CD4-positive, alpha-beta T cell treated with Interferon gamma for 1 hour (primary cell): ENCODE measurements at regions not wholly inside any gene's neighbourhood (a gene's known extent, or its start where the extent isn't known, plus 50 kb on each side); places are given as distances from the start of the nearest gene placed in this dataset.

Source experiments
- DNase-seq: peaks from one replicate; pipeline ENCODE4 v3.0.0-alpha.2; 2020

- DNase-seq: no peak
Observed at GRCh38 chr4:58679886-58680285, 1569.7 kb upstream of the IGFBP7 start.

- no peak for DNase-seq
Observed at GRCh38 chr4:58679051-58679450, 1568.9 kb upstream of the IGFBP7 start.

GRCh38 chr4:58669783-58670182, 1559.6 kb upstream of the IGFBP7 start:
- no peak for DNase-seq

GRCh38 chr4:58665649-58666048, 1555.5 kb upstream of the IGFBP7 start:
- DNase-seq: no peak

- DNase-seq: no peak
Observed at GRCh38 chr4:58658701-58659100, 1548.5 kb upstream of the IGFBP7 start.

- no peak for DNase-seq
Observed at GRCh38 chr4:58653251-58653650, 1543.1 kb upstream of the IGFBP7 start.

GRCh38 chr4:58649226-58649625, 1539.0 kb upstream of the IGFBP7 start:
- DNase-seq: no peak

GRCh38 chr4:58646126-58646525, 1535.9 kb upstream of the IGFBP7 start:
- DNase-seq: no peak

GRCh38 chr4:58644549-58644948, 1534.4 kb upstream of the IGFBP7 start:
- DNase-seq: no peak

GRCh38 chr4:58636381-58636780, 1526.2 kb upstream of the IGFBP7 start:
- DNase-seq: no peak

GRCh38 chr4:58617226-58617625, 1507.0 kb upstream of the IGFBP7 start:
- DNase-seq: no peak

- no peak for DNase-seq
Observed at GRCh38 chr4:58611012-58611411, 1500.8 kb upstream of the IGFBP7 start.

GRCh38 chr4:58606303-58606702, 1496.1 kb upstream of the IGFBP7 start:
- DNase-seq: no peak

GRCh38 chr4:58603951-58604350, 1493.8 kb upstream of the IGFBP7 start:
- DNase-seq: no peak

GRCh38 chr4:58602731-58603359, 1492.7 kb upstream of the IGFBP7 start:
- DNase-seq: no peak

GRCh38 chr4:58602022-58602421, 1491.8 kb upstream of the IGFBP7 start:
- no peak for DNase-seq

- no peak for DNase-seq
Observed at GRCh38 chr4:58600290-58600689, 1490.1 kb upstream of the IGFBP7 start.

- no peak for DNase-seq
Observed at GRCh38 chr4:58590722-58591121, 1480.5 kb upstream of the IGFBP7 start.

GRCh38 chr4:58587856-58588255, 1477.7 kb upstream of the IGFBP7 start:
- DNase-seq: no peak

GRCh38 chr4:58566260-58566659, 1456.1 kb upstream of the IGFBP7 start:
- no peak for DNase-seq

- DNase-seq: no peak
Observed at GRCh38 chr4:58564695-58565475, 1454.7 kb upstream of the IGFBP7 start.

- no peak for DNase-seq
Observed at GRCh38 chr4:58561170-58561569, 1451.0 kb upstream of the IGFBP7 start.

GRCh38 chr4:58560736-58561135, 1450.6 kb upstream of the IGFBP7 start:
- no peak for DNase-seq

- DNase-seq: no peak
Observed at GRCh38 chr4:58553679-58554078, 1443.5 kb upstream of the IGFBP7 start.

GRCh38 chr4:58553031-58553430, 1442.8 kb upstream of the IGFBP7 start:
- no peak for DNase-seq
